ENCODE measurements at regions not wholly inside any gene's neighbourhood (a gene's known extent, or its start where the extent isn't known, plus 50 kb on each side); places are given as distances from the start of the nearest gene placed in this dataset.

DNA sequence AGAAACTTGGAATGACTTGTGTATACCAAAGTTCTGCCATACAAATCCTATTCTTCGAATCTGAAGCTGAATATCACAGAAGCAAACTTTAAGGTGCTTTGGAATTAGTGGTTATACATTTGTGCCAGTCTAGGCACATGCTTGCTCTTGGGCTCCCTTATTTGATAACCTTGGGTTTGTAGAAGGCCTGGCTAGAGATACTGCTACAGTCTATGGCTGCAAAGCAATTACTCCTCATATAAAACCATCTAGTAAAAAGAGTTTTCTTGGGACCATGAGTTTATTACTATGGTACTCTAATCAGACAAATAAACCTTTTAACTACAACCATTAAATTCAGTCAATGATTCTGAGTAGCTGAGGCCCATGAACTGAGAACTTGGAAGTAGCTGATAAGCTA is 92.5 kb upstream of the SLC13A1 start:
- TF ChIP-seq, protein P1, sequence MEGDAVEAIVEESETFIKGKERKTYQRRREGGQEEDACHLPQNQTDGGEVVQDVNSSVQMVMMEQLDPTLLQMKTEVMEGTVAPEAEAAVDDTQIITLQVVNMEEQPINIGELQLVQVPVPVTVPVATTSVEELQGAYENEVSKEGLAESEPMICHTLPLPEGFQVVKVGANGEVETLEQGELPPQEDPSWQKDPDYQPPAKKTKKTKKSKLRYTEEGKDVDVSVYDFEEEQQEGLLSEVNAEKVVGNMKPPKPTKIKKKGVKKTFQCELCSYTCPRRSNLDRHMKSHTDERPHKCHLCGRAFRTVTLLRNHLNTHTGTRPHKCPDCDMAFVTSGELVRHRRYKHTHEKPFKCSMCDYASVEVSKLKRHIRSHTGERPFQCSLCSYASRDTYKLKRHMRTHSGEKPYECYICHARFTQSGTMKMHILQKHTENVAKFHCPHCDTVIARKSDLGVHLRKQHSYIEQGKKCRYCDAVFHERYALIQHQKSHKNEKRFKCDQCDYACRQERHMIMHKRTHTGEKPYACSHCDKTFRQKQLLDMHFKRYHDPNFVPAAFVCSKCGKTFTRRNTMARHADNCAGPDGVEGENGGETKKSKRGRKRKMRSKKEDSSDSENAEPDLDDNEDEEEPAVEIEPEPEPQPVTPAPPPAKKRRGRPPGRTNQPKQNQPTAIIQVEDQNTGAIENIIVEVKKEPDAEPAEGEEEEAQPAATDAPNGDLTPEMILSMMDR (conservative IDR thresholded peaks at IDR 0.05; ENCODE audit: control insufficient read depth, insufficient read depth, low read depth, low read length) = no peak
- no peak for DNase-seq (ENCODE audit: low read depth)
- no peak overlapping the region for H3K4me3 ChIP-seq (ENCODE audit: control insufficient read depth, low read depth, low read length)

DNA sequence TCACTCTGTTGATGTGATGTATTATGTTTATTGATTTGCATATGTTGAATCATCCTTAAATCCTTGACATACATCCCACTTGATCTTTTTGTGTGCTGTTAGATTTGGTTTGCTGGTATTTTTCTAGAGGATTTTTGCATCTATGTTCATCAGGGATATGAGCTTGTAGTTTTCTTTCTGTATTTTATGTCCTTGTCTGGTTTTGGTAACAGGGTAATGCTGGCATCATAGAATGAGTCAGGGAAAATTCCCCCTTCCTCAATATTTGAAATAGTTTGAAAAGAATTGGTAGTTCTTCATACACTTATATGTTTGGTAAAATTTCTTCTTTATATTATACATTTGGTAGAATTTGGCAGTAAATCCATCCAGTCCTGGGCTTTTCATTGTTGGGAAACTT is 89.4 kb upstream of the SLC13A1 start:
- no peak overlapping the region for H3K4me3 ChIP-seq (ENCODE audit: control insufficient read depth, low read depth, low read length)
- DNase-seq (ENCODE audit: low read depth) = no peak
- TF ChIP-seq, protein P1 (conservative IDR thresholded peaks at IDR 0.05; ENCODE audit: control insufficient read depth, insufficient read depth, low read depth, low read length) = no peak

DNA sequence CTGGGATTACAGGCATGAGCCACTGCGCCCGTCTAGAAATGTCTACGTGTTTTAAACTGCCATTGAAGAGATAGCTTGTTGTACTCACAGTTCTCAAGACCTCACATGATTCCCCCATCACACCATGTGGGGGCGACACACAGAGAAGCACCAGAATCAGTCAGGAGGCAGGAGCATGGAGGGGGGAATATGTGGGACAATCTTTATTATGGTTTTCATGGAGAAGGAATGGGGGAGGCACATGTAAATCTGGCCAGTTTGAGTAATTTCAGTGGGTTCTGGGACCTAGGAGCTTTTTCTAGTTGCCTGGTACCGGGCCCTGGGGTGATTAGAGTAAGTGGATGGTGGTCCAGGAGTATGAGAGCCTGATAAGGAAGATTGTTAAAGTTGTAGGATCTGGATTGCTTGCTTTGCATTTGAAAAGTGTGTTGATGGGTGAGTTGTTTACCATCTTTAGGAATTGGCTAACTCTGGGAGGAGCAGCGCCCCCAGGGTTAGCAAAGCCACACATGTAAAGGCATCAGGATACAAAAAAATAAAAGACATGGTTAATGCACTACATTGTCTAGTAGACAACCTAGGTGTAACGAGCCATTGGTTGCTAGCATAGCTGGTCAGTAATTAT is 85.4 kb upstream of the SLC13A1 start:
- no peak for DNase-seq (ENCODE audit: low read depth)
- TF ChIP-seq, protein P1 (conservative IDR thresholded peaks at IDR 0.05; ENCODE audit: control insufficient read depth, insufficient read depth, low read depth, low read length) = no peak
- no peak overlapping the region for H3K4me3 ChIP-seq (ENCODE audit: control insufficient read depth, low read depth, low read length)

DNA sequence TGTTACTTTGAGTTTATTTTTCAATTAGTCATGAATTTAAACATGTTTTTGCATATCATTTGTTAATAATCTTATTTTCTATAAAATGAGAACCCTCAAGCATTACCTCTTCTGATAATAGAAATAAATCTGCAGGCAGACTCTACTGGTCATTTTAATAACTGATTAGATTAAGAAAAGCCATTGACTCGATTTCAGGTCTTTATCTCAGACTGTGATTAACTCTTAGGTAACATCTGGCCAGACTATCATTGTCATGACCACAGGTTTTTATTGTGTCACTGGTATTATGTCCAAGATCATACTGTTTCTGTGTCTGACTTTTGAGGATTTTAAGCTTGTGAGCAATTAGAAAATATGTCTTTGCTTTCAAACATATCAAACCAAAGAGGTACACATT is 83.6 kb upstream of the SLC13A1 start:
- no peak for DNase-seq (ENCODE audit: low read depth)
- no peak overlapping the region for H3K4me3 ChIP-seq (ENCODE audit: control insufficient read depth, low read depth, low read length)
- TF ChIP-seq, protein P1 (conservative IDR thresholded peaks at IDR 0.05; ENCODE audit: control insufficient read depth, insufficient read depth, low read depth, low read length) = no peak

GRCh38 chr7:123282181-123282580 is 82.4 kb upstream of the SLC13A1 start:
- H3K4me3 ChIP-seq (ENCODE audit: control insufficient read depth, low read depth, low read length) = no peak overlapping the region
- no peak for DNase-seq (ENCODE audit: low read depth)
- TF ChIP-seq, protein P1 (conservative IDR thresholded peaks at IDR 0.05; ENCODE audit: control insufficient read depth, insufficient read depth, low read depth, low read length) = no peak

DNA sequence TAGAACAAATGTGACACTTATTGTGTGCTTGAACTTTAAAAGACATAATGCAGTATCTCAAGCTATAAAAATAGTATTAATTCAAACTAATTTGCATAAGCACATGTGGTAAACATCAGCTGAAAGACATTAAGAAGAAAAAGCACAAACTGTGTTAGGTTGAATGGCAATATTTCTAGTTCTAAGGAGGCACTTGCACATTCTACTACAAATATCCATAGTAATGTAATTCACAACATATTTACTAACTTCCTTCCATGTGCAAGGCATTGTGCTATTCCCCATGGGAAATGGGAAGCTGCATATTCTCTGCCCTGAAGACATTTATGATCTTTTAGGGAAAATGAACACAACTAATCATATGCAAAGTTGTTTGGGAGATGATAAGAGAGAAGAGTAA is 80.2 kb upstream of the SLC13A1 start:
- DNase-seq (ENCODE audit: low read depth) = no peak
- TF ChIP-seq, protein P1 (conservative IDR thresholded peaks at IDR 0.05; ENCODE audit: control insufficient read depth, insufficient read depth, low read depth, low read length) = no peak
- no peak overlapping the region for H3K4me3 ChIP-seq (ENCODE audit: control insufficient read depth, low read depth, low read length)
